Fibroblast of lung (primary cell): ENCODE measurements at regions not wholly inside any gene's neighbourhood (a gene's known extent, or its start where the extent isn't known, plus 50 kb on each side); places are given as distances from the start of the nearest gene placed in this dataset.
A peak's percentile ranks its signal among the peaks of the same experiment; 100 is the strongest.

Source experiments
- DNase-seq, 2 donors: peaks; one replicate each; pipeline versions ENCODE4 v3.0.0 to v3.0.0-alpha.2; 2010; ENCODE audit warnings: low read depth in 2 of 2
- H2AFZ ChIP-seq: 2 replicates; pipeline ENCODE4 v1.5.1; 2012; ENCODE audit warnings: low read length, control low read depth, inconsistent platforms
- H3K27ac ChIP-seq: 2 replicates; pipeline ENCODE4 v1.5.1; 2011; ENCODE audit warnings: low read length, control low read depth; ENCODE audit not compliant: insufficient read depth
- H3K27me3 ChIP-seq: 2 replicates; pipeline ENCODE4 v1.5.1; 2011; ENCODE audit warnings: mild to moderate bottlenecking, low read length; ENCODE audit not compliant: control insufficient read depth, insufficient read depth
- H3K36me3 ChIP-seq: 2 replicates; pipeline ENCODE4 v1.5.1; 2011; ENCODE audit warnings: low read length; ENCODE audit not compliant: control insufficient read depth, insufficient read depth
- H3K4me1 ChIP-seq: 2 replicates; pipeline ENCODE4 v1.5.1; 2011; ENCODE audit warnings: low read length; ENCODE audit not compliant: control insufficient read depth, insufficient read depth; ENCODE audit errors: extremely low read depth
- H3K4me2 ChIP-seq: 2 replicates; pipeline ENCODE4 v1.5.1; 2011; ENCODE audit warnings: low read length, control low read depth; ENCODE audit not compliant: insufficient read depth; ENCODE audit errors: extremely low read depth
- H3K4me3 ChIP-seq, 4 experiments: fragments of 200-600 bp in 1 of 4; sonication (generic) in 1 of 4; replicated peaks in 1 of 4; 2 replicates each; pipeline ENCODE4 v1.5.1; 2011 to 2016; ENCODE audit warnings: low read length in 4 of 4, low read depth in 3 of 4, mild to moderate bottlenecking in 3 of 4, control low read depth in 2 of 4, inconsistent platforms in 1 of 4, mixed read lengths in 1 of 4; ENCODE audit not compliant: insufficient read depth in 1 of 4; ENCODE audit errors: control extremely low read depth in 1 of 4
- H3K79me2 ChIP-seq: 2 replicates; pipeline ENCODE4 v1.5.1; 2012; ENCODE audit warnings: mild to moderate bottlenecking, low read length, inconsistent platforms; ENCODE audit not compliant: control insufficient read depth, insufficient read depth
- H3K9ac ChIP-seq: 2 replicates; pipeline ENCODE4 v1.5.1; 2011; ENCODE audit warnings: mild to moderate bottlenecking, low read length, control low read depth; ENCODE audit not compliant: insufficient read depth
- H3K9me3 ChIP-seq: 2 replicates; pipeline ENCODE4 v1.5.1; 2012; ENCODE audit warnings: low read depth, low read length; ENCODE audit not compliant: control insufficient read depth, insufficient read depth
- H4K20me1 ChIP-seq: 2 replicates; pipeline ENCODE4 v1.5.1; 2011; ENCODE audit warnings: low read length; ENCODE audit not compliant: control insufficient read depth, insufficient read depth; ENCODE audit errors: extremely low read depth
- CTCF ChIP-seq, 2 donors: IDR thresholded peaks in 1 of 2; conservative IDR thresholded peaks in 1 of 2; 1 replicate in 1 of 2; 2 replicates in 1 of 2; pipeline ENCODE4 v1.5.1; 2011 to 2012; ENCODE audit warnings: low read length in 2 of 2, control low read depth in 1 of 2, inconsistent platforms in 1 of 2, low read depth in 1 of 2, mild to moderate bottlenecking in 1 of 2
- EZH2 ChIP-seq: IDR thresholded peaks from 2 replicates; pipeline ENCODE4 v1.5.1; 2012; ENCODE audit warnings: low read length, control low read depth, mild to moderate bottlenecking; ENCODE audit errors: missing control alignments

GRCh38 chr4:19038231-19038630, 1016.7 kb upstream of the LCORL start:
- Histone ChIP-seq H4K20me1 (no peaks in the 10 kb centered on the region), H3K4me3 (no peak overlapping the region), H3K27ac (no peak overlapping the region), H2AFZ (no peak overlapping the region), H3K36me3 (no peaks in the 10 kb centered on the region), H3K9me3 (no peaks in the 10 kb centered on the region), H3K9ac (no peak overlapping the region), H3K4me1 (no peaks in the 10 kb centered on the region), H3K4me2 (no peak overlapping the region), H3K79me2 (no peaks in the 10 kb centered on the region), H3K27me3 (no peaks in the 10 kb centered on the region)
- no peak for TF ChIP-seq EZH2
- no peak for TF ChIP-seq CTCF (conservative IDR thresholded peaks at IDR 0.05 in 1 of 2, IDR thresholded peaks at IDR 0.05 in 1 of 2; ENCODE audit: low read depth in 1 of 2, low read length in 2 of 2)
- no peak for DNase-seq

- Histone ChIP-seq H3K4me3 (no peak overlapping the region), H4K20me1 (no peaks in the 10 kb centered on the region), H3K4me1 (no peaks in the 10 kb centered on the region), H3K36me3 (no peaks in the 10 kb centered on the region), H3K27ac (no peak overlapping the region), H3K79me2 (no peaks in the 10 kb centered on the region), H2AFZ (no peak overlapping the region), H3K9ac (no peak overlapping the region), H3K27me3 (no peaks in the 10 kb centered on the region), H3K9me3 (no peaks in the 10 kb centered on the region), H3K4me2 (no peak overlapping the region)
- peak in 1 of 2 donors; percentile 21 for DNase-seq
- TF ChIP-seq EZH2 (no peak), CTCF (conservative IDR thresholded peaks at IDR 0.05 in 1 of 2, IDR thresholded peaks at IDR 0.05 in 1 of 2; ENCODE audit: low read depth in 1 of 2, low read length in 2 of 2) (no peak)
Observed at GRCh38 chr4:19033816-19034733, 1012.5 kb upstream of the LCORL start.

- H4K20me1 ChIP-seq, result no peaks in the 10 kb centered on the region
- no peaks in the 10 kb centered on the region for H3K9me3 ChIP-seq
- no peaks in the 10 kb centered on the region for H3K79me2 ChIP-seq
- no peak overlapping the region for H3K27ac ChIP-seq
- TF ChIP-seq EZH2 (no peak), CTCF (conservative IDR thresholded peaks at IDR 0.05 in 1 of 2, IDR thresholded peaks at IDR 0.05 in 1 of 2; ENCODE audit: low read depth in 1 of 2, low read length in 2 of 2) (no peak)
- no peaks in the 10 kb centered on the region for H3K27me3 ChIP-seq
- DNase-seq, result peak in 1 of 2 donors; percentile 50
- no peak overlapping the region for H3K9ac ChIP-seq
- H3K4me2 ChIP-seq, result no peak overlapping the region
- no peaks in the 10 kb centered on the region for H3K4me1 ChIP-seq
- no peak overlapping the region for H2AFZ ChIP-seq
- no peak overlapping the region for H3K4me3 ChIP-seq
- no peaks in the 10 kb centered on the region for H3K36me3 ChIP-seq
Observed at GRCh38 chr4:19030536-19030935, 1009.0 kb upstream of the LCORL start.
